B cell (primary cell): ENCODE measurements at regions not wholly inside any gene's neighbourhood (a gene's known extent, or its start where the extent isn't known, plus 50 kb on each side); places are given as distances from the start of the nearest gene placed in this dataset.

ENCODE experiments used
- ATAC-seq: fragments of 200-7000 bp; cut with Tn5 transposase; one replicate; pipeline ENCODE4 v1.10.0; 2021; ENCODE audit warnings: low read depth, mild to moderate bottlenecking, moderate number of reproducible peaks, moderate library complexity
- CTCF ChIA-PET: fragments of 350-600 bp; sonication (Branson Sonifier 250); formaldehyde crosslinking; loops from one replicate; lab custom pipeline; 2021; ENCODE audit warnings: antibody characterized with exemption, inconsistent platforms; lab: Charles Lee
- POLR2A ChIA-PET: fragments of 350-600 bp; sonication (Branson Sonifier 250); formaldehyde crosslinking; loops from one replicate; lab custom pipeline; 2021; ENCODE audit warnings: antibody characterized with exemption; lab: Charles Lee
- DNase-seq: peaks from one replicate; pipeline ENCODE4 v3.0.0; 2013
- H2AFZ ChIP-seq: 2 replicates; pipeline ENCODE4 v1.6.1; 2012; ENCODE audit warnings: mild to moderate bottlenecking, low read depth, low read length; ENCODE audit not compliant: insufficient read depth, poor library complexity, severe bottlenecking
- H3K27ac ChIP-seq, 2 donors: 1 replicate in 1 of 2; 2 replicates in 1 of 2; pipeline ENCODE4 v1.5.1; 2012 to 2013; ENCODE audit warnings: low read length in 2 of 2, mild to moderate bottlenecking in 2 of 2, moderate library complexity in 1 of 2
- H3K27me3 ChIP-seq, 4 experiments: fragments of 200-600 bp in 1 of 4; sonication (generic) in 1 of 4; replicated peaks in 1 of 4; 1 replicate in 2 of 4; 2 replicates in 2 of 4; pipeline versions ENCODE4 v1.6.1 to v1.7.0; 2013 to 2016; ENCODE audit warnings: low read length in 3 of 4, mild to moderate bottlenecking in 2 of 4, mixed read lengths in 1 of 4, moderate library complexity in 1 of 4; ENCODE audit not compliant: insufficient read depth in 4 of 4, control insufficient read depth in 3 of 4; ENCODE audit errors: control extremely low read depth in 1 of 4
- H3K36me3 ChIP-seq, 2 experiments: replicated peaks in 1 of 2; 1 replicate in 1 of 2; 2 replicates in 1 of 2; pipeline versions ENCODE4 v1.6.1 to v1.7.1; 2013; ENCODE audit warnings: low read length in 1 of 2; ENCODE audit not compliant: insufficient read depth in 2 of 2, control insufficient read depth in 1 of 2; ENCODE audit errors: control extremely low read depth in 1 of 2, extremely low read depth in 1 of 2
- H3K4me1 ChIP-seq, 2 donors: fragments of 200-600 bp in 1 of 2; sonication (generic) in 1 of 2; 1 replicate in 1 of 2; 2 replicates in 1 of 2; pipeline versions ENCODE4 v1.5.1 to v1.6.1; 2013 to 2017; ENCODE audit warnings: low read length in 2 of 2; ENCODE audit not compliant: control insufficient read depth in 2 of 2, insufficient read depth in 2 of 2
- H3K4me2 ChIP-seq: replicated peaks from 2 replicates; pipeline ENCODE3; 2012; ENCODE audit warnings: mild to moderate bottlenecking, low read depth, low read length; ENCODE audit not compliant: poor library complexity, severe bottlenecking
- H3K4me3 ChIP-seq, 5 experiments: fragments of 200-600 bp in 1 of 5; sonication (generic) in 1 of 5; 1 replicate in 3 of 5; 2 replicates in 2 of 5; pipeline versions ENCODE4 v1.5.1 to v1.7.0; 2011 to 2016; ENCODE audit warnings: low read length in 4 of 5, mild to moderate bottlenecking in 4 of 5, low read depth in 2 of 5, control low read depth in 1 of 5, moderate library complexity in 1 of 5; ENCODE audit not compliant: insufficient read depth in 1 of 5; ENCODE audit errors: control extremely low read depth in 1 of 5, extremely low read depth in 1 of 5
- H3K79me2 ChIP-seq: fragments of 200-600 bp; sonication (generic); one replicate; pipeline ENCODE4 v1.6.0; 2016; ENCODE audit warnings: low read length; ENCODE audit not compliant: control insufficient read depth, insufficient read depth
- H3K9ac ChIP-seq: fragments of 200-600 bp; sonication (generic); 2 replicates; pipeline ENCODE4 v1.6.1; 2017; ENCODE audit warnings: mild to moderate bottlenecking, low read length, moderate library complexity
- H3K9me3 ChIP-seq, 3 donors: one replicate each; pipeline versions ENCODE4 v1.6.1 to v1.7.1; 2013; ENCODE audit warnings: low read length in 2 of 3; ENCODE audit not compliant: control insufficient read depth in 2 of 3, insufficient read depth in 1 of 3; ENCODE audit errors: control extremely low read depth in 1 of 3
- H4K20me1 ChIP-seq: 2 replicates; pipeline ENCODE4 v1.6.0; 2012; ENCODE audit warnings: mild to moderate bottlenecking, low read length; ENCODE audit not compliant: insufficient read depth, control insufficient read depth, poor library complexity, severe bottlenecking
- H3K27ac Mint-ChIP-seq: one replicate; pipeline ENCODE4 v1.8.0; 2021; ENCODE audit warnings: mixed read lengths
- H3K27me3 Mint-ChIP-seq: one replicate; pipeline ENCODE4 v1.8.0; 2021; ENCODE audit warnings: mixed read lengths
- H3K4me1 Mint-ChIP-seq: one replicate; pipeline ENCODE4 v1.8.0; 2021; ENCODE audit warnings: mixed read lengths
- H3K4me3 Mint-ChIP-seq: one replicate; pipeline ENCODE4 v1.8.0; 2021; ENCODE audit warnings: mixed read lengths
- H3K9me3 Mint-ChIP-seq: one replicate; pipeline ENCODE4 v1.8.0; 2022; ENCODE audit warnings: mixed read lengths; ENCODE audit not compliant: insufficient read depth
- EZH2 ChIP-seq: IDR thresholded peaks from 2 replicates; pipeline ENCODE4 v1.6.1; 2012; ENCODE audit warnings: borderline replicate concordance, low read depth, mild to moderate bottlenecking, moderate library complexity, low read length; ENCODE audit not compliant: insufficient read depth, poor library complexity, severe bottlenecking
- WGBS: methylation state at CpG from one replicate; pipeline ENCODE4 v1.1.5; 2013; ENCODE audit warnings: missing lambda C conversion rate; ENCODE audit not compliant: insufficient coverage; 5-methylcytosine and 5-hydroxymethylcytosine counted together
- intact Hi-C: fragments of 100-400 bp; cut with micrococcal nuclease; formaldehyde crosslinking; loops from one replicate; pipeline ENCODE4 v1.10.0; 2022
- TF ChIP-seq, protein P1 (sequence below): fragments of 200-600 bp; IDR thresholded peaks from one replicate; pipeline ENCODE4 v1.8.0; 2022; ENCODE audit warnings: antibody characterized with exemption, mild to moderate bottlenecking

DNA sequence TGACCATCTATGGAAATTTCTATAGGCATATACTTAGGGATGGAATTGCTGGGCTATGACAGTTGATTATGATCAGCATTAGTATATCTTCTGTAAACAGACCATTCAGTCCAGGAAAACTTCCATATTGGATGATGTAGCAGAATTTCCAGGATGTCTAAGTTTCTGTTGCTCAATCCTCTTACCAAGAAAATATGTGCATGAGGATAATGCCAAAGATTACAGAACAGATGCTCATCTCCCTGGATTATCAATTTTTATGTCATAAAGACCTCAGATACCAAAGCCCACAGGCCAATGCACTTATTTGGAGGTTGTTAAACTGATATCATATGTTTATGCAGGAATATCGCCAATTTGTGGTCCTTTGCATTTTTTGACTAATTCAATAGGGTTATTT lies 354.4 kb upstream of the FLRT2 start:
- DNase-seq (no peak), ATAC-seq (no peak)
- Mint-ChIP-seq H3K9me3 (no peaks in the 10 kb centered on the region), H3K27me3 (no peaks in the 10 kb centered on the region), H3K4me1 (no peaks in the 10 kb centered on the region), H3K27ac (no peak overlapping the region), H3K4me3 (no peak overlapping the region)
- WGBS: no CpG with 5 or more reads among the region's 1 CpG
- H3K79me2 ChIP-seq: no peaks in the 10 kb centered on the region
- no peak overlapping the region for H3K9ac ChIP-seq
- intact Hi-C loops: no loop called here
- no peak overlapping the region for H2AFZ ChIP-seq
- no peaks in the 10 kb centered on the region for H3K27me3 ChIP-seq
- H3K4me2 ChIP-seq: no peak overlapping the region
- H3K27ac ChIP-seq: no peak overlapping the region
- ChIA-PET POLR2A (no interaction called here), CTCF (no interaction called here)
- H3K36me3 ChIP-seq: no peaks in the 10 kb centered on the region
- H3K4me3 ChIP-seq: no peak overlapping the region
- no peaks in the 10 kb centered on the region for H4K20me1 ChIP-seq
- H3K4me1 ChIP-seq: no peaks in the 10 kb centered on the region
- H3K9me3 ChIP-seq: peaks cover 0 to 5% (median 0%) of the 10 kb centered on the region in 3 donors
- TF ChIP-seq, protein P1, sequence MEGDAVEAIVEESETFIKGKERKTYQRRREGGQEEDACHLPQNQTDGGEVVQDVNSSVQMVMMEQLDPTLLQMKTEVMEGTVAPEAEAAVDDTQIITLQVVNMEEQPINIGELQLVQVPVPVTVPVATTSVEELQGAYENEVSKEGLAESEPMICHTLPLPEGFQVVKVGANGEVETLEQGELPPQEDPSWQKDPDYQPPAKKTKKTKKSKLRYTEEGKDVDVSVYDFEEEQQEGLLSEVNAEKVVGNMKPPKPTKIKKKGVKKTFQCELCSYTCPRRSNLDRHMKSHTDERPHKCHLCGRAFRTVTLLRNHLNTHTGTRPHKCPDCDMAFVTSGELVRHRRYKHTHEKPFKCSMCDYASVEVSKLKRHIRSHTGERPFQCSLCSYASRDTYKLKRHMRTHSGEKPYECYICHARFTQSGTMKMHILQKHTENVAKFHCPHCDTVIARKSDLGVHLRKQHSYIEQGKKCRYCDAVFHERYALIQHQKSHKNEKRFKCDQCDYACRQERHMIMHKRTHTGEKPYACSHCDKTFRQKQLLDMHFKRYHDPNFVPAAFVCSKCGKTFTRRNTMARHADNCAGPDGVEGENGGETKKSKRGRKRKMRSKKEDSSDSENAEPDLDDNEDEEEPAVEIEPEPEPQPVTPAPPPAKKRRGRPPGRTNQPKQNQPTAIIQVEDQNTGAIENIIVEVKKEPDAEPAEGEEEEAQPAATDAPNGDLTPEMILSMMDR: no peak
- no peak for TF ChIP-seq EZH2

DNA sequence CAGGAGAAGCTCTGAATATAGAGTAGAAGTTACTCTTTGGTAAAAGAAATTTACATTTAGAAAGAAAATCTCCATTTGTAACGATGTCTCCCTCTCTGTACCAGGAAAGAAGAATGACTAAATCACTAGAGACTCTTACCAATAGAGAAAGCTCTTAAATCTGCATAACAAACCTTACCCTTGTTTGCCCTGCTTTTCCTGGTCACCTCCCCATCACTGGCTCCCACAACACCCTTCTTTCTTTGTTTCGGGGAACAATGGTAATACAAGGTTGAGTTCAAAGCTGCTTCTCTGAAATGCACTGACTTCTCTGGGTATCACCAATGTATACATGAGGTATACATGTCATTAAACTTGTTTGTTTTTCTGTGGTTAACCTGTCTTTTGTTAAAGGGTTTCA lies 351.1 kb upstream of the FLRT2 start:
- no peaks in the 10 kb centered on the region for H4K20me1 ChIP-seq
- H3K9ac ChIP-seq: no peak overlapping the region
- TF ChIP-seq, protein P1: no peak
- no peak for TF ChIP-seq EZH2
- H3K79me2 ChIP-seq: no peaks in the 10 kb centered on the region
- ATAC-seq: no peak
- no CpG with 5 or more reads among the region's 2 CpGs for WGBS
- H2AFZ ChIP-seq: no peak overlapping the region
- H3K4me2 ChIP-seq: no peak overlapping the region
- no peaks in the 10 kb centered on the region for H3K4me1 Mint-ChIP-seq
- H3K27ac Mint-ChIP-seq: no peak overlapping the region
- H3K36me3 ChIP-seq: no peaks in the 10 kb centered on the region
- no peak for DNase-seq
- no peaks in the 10 kb centered on the region for H3K4me1 ChIP-seq
- no peak overlapping the region for H3K27ac ChIP-seq
- no peak overlapping the region for H3K4me3 Mint-ChIP-seq
- H3K27me3 ChIP-seq: no peaks in the 10 kb centered on the region
- ChIA-PET CTCF (no interaction called here), POLR2A (no interaction called here)
- intact Hi-C loops: no loop called here
- H3K4me3 ChIP-seq: no peak overlapping the region
- H3K9me3 Mint-ChIP-seq: no peaks in the 10 kb centered on the region
- H3K27me3 Mint-ChIP-seq: no peaks in the 10 kb centered on the region
- H3K9me3 ChIP-seq: peaks cover 0 to 5% (median 5%) of the 10 kb centered on the region in 3 donors
